ENCODE measurements at regions not wholly inside any gene's neighbourhood (a gene's known extent, or its start where the extent isn't known, plus 50 kb on each side); places are given as distances from the start of the nearest gene placed in this dataset.

DNA sequence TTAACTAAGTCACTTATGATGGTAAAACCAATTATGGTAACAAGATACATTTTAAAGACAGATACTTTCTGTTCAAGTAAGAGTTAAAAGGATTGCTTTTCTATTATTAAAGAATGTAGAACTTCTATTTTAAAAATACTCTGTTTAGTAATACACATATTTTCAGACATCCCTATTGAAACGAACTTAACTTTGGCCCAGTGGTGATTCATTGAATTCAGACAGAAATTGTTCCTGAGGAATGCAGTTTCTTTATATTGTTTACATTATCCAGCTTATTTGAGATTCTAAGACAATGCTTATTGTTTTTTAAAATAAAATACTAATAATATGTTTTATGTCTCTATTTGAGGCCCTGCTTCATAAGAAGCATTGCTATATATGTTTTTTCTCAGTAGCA is 816.4 kb downstream of the SEMA5A start:
- no peak overlapping the region for H2AFZ ChIP-seq (ENCODE audit: low read depth)
- no peaks in the 10 kb centered on the region for H4K20me1 ChIP-seq (ENCODE audit: insufficient read depth)
- no peak overlapping the region for H3K4me3 ChIP-seq (ENCODE audit: low read depth in 2 of 2, low read length in 1 of 2)
- H3K4me1 ChIP-seq (ENCODE audit: control insufficient read depth in 1 of 2, insufficient read depth in 2 of 2, low read depth in 1 of 2, low read length in 1 of 2) = no peaks in the 10 kb centered on the region
- H3K9ac ChIP-seq = no peak overlapping the region
- H3K36me3 ChIP-seq (replicated peaks in 1 of 2; ENCODE audit: control insufficient read depth in 1 of 2, insufficient read depth in 2 of 2, low read length in 1 of 2) = no peaks in the 10 kb centered on the region
- ChIA-PET CTCF (no interaction called here), POLR2A (no interaction called here)
- DNase-seq = no peak
- H3K79me2 ChIP-seq (ENCODE audit: insufficient read depth) = no peaks in the 10 kb centered on the region
- H3K27me3 ChIP-seq (ENCODE audit: insufficient read depth) = no peaks in the 10 kb centered on the region
- no peak overlapping the region for H3K27ac ChIP-seq (ENCODE audit: low read depth in 2 of 2, low read length in 1 of 2)
- no peaks in the 10 kb centered on the region for H3K9me3 ChIP-seq
- no peaks in the 10 kb centered on the region for H3K9me2 ChIP-seq
- H3F3A ChIP-seq (replicated peaks; ENCODE audit: insufficient read depth) = no peaks in the 10 kb centered on the region
- TF ChIP-seq, protein P1, sequence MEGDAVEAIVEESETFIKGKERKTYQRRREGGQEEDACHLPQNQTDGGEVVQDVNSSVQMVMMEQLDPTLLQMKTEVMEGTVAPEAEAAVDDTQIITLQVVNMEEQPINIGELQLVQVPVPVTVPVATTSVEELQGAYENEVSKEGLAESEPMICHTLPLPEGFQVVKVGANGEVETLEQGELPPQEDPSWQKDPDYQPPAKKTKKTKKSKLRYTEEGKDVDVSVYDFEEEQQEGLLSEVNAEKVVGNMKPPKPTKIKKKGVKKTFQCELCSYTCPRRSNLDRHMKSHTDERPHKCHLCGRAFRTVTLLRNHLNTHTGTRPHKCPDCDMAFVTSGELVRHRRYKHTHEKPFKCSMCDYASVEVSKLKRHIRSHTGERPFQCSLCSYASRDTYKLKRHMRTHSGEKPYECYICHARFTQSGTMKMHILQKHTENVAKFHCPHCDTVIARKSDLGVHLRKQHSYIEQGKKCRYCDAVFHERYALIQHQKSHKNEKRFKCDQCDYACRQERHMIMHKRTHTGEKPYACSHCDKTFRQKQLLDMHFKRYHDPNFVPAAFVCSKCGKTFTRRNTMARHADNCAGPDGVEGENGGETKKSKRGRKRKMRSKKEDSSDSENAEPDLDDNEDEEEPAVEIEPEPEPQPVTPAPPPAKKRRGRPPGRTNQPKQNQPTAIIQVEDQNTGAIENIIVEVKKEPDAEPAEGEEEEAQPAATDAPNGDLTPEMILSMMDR (IDR thresholded peaks at IDR 0.05) = no peak
- TF ChIP-seq, protein P2, sequence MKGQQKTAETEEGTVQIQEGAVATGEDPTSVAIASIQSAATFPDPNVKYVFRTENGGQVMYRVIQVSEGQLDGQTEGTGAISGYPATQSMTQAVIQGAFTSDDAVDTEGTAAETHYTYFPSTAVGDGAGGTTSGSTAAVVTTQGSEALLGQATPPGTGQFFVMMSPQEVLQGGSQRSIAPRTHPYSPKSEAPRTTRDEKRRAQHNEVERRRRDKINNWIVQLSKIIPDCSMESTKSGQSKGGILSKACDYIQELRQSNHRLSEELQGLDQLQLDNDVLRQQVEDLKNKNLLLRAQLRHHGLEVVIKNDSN (IDR thresholded peaks at IDR 0.05; ENCODE audit: borderline replicate concordance, low read depth) = no peak
- TF ChIP-seq ZBTB33 (IDR thresholded peaks at IDR 0.05; ENCODE audit: borderline replicate concordance, low read depth) (no peak), TCF12 (IDR thresholded peaks at IDR 0.05) (no peak), FOXJ3 (CRISPR knock-in tag; IDR thresholded peaks at IDR 0.05) (no peak)
- WGBS (ENCODE audit: low lambda C conversion rate) = 4% methylated on average over 1 of the region's 1 CpG
- no peak overlapping the region for H3K4me2 ChIP-seq

DNA sequence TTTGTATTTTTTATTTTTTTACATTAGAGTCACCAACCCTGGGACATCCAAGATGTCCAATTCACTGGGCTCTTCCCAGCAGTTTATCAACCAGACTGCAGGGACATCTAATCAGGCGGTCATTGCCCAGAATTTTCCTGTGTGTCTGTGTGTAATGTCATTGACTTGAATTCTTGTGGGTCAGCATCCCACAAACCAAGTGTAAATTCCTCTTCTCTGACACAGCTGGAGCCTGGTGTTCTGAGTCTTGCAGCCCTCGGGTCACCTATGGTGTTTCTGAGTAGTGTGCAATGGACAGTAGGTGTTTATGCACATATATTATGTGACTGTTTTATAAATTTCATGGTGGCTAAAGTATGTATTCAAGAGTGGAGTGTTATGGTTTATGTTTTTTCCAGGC is 815.7 kb downstream of the SEMA5A start:
- Histone ChIP-seq H3K9me2 (no peaks in the 10 kb centered on the region), H3F3A (replicated peaks; ENCODE audit: insufficient read depth) (no peaks in the 10 kb centered on the region), H3K79me2 (ENCODE audit: insufficient read depth) (no peaks in the 10 kb centered on the region), H3K36me3 (replicated peaks in 1 of 2; ENCODE audit: control insufficient read depth in 1 of 2, insufficient read depth in 2 of 2, low read length in 1 of 2) (no peaks in the 10 kb centered on the region), H3K9ac (no peak overlapping the region), H3K4me2 (no peak overlapping the region), H4K20me1 (ENCODE audit: insufficient read depth) (no peaks in the 10 kb centered on the region), H3K9me3 (no peaks in the 10 kb centered on the region), H2AFZ (ENCODE audit: low read depth) (no peak overlapping the region), H3K4me1 (ENCODE audit: control insufficient read depth in 1 of 2, insufficient read depth in 2 of 2, low read depth in 1 of 2, low read length in 1 of 2) (no peaks in the 10 kb centered on the region), H3K4me3 (ENCODE audit: low read depth in 2 of 2, low read length in 1 of 2) (no peak overlapping the region), H3K27me3 (ENCODE audit: insufficient read depth) (no peaks in the 10 kb centered on the region), H3K27ac (ENCODE audit: low read depth in 2 of 2, low read length in 1 of 2) (no peak overlapping the region)
- POLR2A ChIA-PET = no interaction called here
- WGBS (ENCODE audit: low lambda C conversion rate) = 15% methylated on average over 2 of the region's 2 CpGs
- CTCF ChIA-PET = no interaction called here
- TF ChIP-seq YY1 (IDR thresholded peaks at IDR 0.05; ENCODE audit: low read depth) (no peak), POLR2AphosphoS5 (IDR thresholded peaks at IDR 0.05; ENCODE audit: low read depth, low read length) (no peak), MAX (IDR thresholded peaks at IDR 0.05; ENCODE audit: low read depth) (no peak), IRF3 (IDR thresholded peaks at IDR 0.05; ENCODE audit: low read depth, low read length) (no peak), RAD21 (IDR thresholded peaks at IDR 0.05; ENCODE audit: low read length) (no peak), FOXM1 (IDR thresholded peaks at IDR 0.05; ENCODE audit: low read depth) (no peak), FOSL2 (IDR thresholded peaks at IDR 0.05; ENCODE audit: borderline replicate concordance, low read depth) (no peak), MEF2A (IDR thresholded peaks at IDR 0.05; ENCODE audit: borderline replicate concordance, low read depth) (no peak), EP300 (IDR thresholded peaks at IDR 0.05; ENCODE audit: borderline replicate concordance in 1 of 2, low read depth in 1 of 2, low read length in 1 of 2) (no peak), TEAD4 (IDR thresholded peaks at IDR 0.05; ENCODE audit: borderline replicate concordance, insufficient read depth) (no peak), ZBTB33 (IDR thresholded peaks at IDR 0.05; ENCODE audit: borderline replicate concordance, low read depth) (no peak)
- TF ChIP-seq, protein P3, sequence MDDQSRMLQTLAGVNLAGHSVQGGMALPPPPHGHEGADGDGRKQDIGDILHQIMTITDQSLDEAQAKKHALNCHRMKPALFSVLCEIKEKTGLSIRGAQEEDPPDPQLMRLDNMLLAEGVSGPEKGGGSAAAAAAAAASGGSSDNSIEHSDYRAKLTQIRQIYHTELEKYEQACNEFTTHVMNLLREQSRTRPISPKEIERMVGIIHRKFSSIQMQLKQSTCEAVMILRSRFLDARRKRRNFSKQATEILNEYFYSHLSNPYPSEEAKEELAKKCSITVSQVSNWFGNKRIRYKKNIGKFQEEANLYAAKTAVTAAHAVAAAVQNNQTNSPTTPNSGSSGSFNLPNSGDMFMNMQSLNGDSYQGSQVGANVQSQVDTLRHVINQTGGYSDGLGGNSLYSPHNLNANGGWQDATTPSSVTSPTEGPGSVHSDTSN (IDR thresholded peaks at IDR 0.05) = no peak
- DNase-seq = no peak

Data from SK-N-SH (cell line).